BE2C (cell line): ENCODE measurements at regions not wholly inside any gene's neighbourhood (a gene's known extent, or its start where the extent isn't known, plus 50 kb on each side); places are given as distances from the start of the nearest gene placed in this dataset.

Source experiments
- DNase-seq: peaks from one replicate; pipeline ENCODE4 v3.0.0-alpha.2; 2020
- H3K27me3 ChIP-seq: fragments of 250-450 bp; sonication (Bioruptor Pico); 2 replicates; pipeline ENCODE4 v1.5.1; 2020; ENCODE audit warnings: mild to moderate bottlenecking
- H3K36me3 ChIP-seq: fragments of 250-450 bp; sonication (Bioruptor Pico); 2 replicates; pipeline ENCODE4 v1.5.1; 2020; ENCODE audit warnings: mild to moderate bottlenecking
- H3K4me1 ChIP-seq: fragments of 250-450 bp; sonication (Bioruptor Pico); 2 replicates; pipeline ENCODE4 v1.5.1; 2020
- H3K4me3 ChIP-seq: 2 replicates; pipeline ENCODE4 v1.5.1; 2011; ENCODE audit warnings: low read depth, low read length
- H3K9me3 ChIP-seq: fragments of 250-450 bp; sonication (Bioruptor Pico); 2 replicates; pipeline ENCODE4 v1.5.1; 2020
- TF ChIP-seq, protein P1 (sequence below): IDR thresholded peaks from 2 replicates; pipeline ENCODE4 v1.5.1; 2012; ENCODE audit warnings: mild to moderate bottlenecking, low read depth, low read length

DNA sequence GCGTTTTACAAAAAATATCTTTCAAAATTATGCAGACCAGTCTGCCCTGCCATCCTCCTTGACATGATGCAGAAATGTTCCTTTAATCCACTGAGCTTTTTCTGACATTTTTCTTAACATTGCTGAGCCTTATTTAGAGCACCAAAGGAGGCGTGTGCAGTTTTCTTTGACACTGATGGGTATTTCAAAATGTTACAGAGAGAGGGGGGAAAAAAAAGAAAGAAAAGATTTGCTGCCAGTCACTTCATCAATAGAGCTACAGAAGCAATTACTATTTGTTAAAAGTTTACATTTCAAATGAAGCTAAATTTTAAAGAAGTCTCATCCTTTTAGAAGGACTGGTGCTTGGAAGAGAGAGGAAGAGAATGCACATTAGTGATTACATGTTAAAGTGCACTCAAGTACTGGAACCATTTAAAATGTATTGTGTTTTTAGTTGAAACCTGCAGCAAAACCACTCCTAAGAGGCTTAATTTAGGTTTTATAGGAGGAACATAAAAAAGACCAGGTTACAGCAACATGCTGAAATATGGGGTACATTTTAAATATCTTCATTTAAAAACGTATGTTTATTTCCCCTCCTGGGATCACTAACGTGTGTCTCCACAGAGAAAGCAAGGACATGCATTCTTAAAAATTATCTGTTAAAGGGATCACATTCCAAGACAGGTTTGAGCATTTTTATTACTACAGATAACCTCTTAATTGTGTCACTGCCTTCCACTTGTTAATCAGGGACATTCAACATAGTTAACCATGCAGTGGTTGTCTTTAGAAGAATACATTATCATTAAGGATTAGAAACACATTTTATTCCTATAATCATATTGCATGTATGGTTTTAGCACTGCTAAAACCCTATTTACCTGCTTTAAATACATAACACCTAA is 258.4 kb downstream of the MEIS1 start:
- TF ChIP-seq, protein P1, sequence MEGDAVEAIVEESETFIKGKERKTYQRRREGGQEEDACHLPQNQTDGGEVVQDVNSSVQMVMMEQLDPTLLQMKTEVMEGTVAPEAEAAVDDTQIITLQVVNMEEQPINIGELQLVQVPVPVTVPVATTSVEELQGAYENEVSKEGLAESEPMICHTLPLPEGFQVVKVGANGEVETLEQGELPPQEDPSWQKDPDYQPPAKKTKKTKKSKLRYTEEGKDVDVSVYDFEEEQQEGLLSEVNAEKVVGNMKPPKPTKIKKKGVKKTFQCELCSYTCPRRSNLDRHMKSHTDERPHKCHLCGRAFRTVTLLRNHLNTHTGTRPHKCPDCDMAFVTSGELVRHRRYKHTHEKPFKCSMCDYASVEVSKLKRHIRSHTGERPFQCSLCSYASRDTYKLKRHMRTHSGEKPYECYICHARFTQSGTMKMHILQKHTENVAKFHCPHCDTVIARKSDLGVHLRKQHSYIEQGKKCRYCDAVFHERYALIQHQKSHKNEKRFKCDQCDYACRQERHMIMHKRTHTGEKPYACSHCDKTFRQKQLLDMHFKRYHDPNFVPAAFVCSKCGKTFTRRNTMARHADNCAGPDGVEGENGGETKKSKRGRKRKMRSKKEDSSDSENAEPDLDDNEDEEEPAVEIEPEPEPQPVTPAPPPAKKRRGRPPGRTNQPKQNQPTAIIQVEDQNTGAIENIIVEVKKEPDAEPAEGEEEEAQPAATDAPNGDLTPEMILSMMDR: no peak
- no peaks in the 10 kb centered on the region for H3K27me3 ChIP-seq
- no peaks in the 10 kb centered on the region for H3K36me3 ChIP-seq
- no peak for DNase-seq
- H3K9me3 ChIP-seq: no peaks in the 10 kb centered on the region
- no peak overlapping the region for H3K4me3 ChIP-seq
- no peaks in the 10 kb centered on the region for H3K4me1 ChIP-seq

GRCh38 chr2:66694087-66694860 is 259.3 kb downstream of the MEIS1 start:
- DNase-seq: no peak
- H3K4me3 ChIP-seq: no peak overlapping the region
- no peaks in the 10 kb centered on the region for H3K36me3 ChIP-seq

GRCh38 chr2:66695226-66695735 is 260.4 kb downstream of the MEIS1 start:
- Histone ChIP-seq H3K27me3 (no peaks in the 10 kb centered on the region), H3K36me3 (no peaks in the 10 kb centered on the region), H3K4me3 (no peak overlapping the region), H3K4me1 (0 out of 2 replicates have a peak, but pooled peaks cover 5% of the 10 kb centered on the region), H3K9me3 (no peaks in the 10 kb centered on the region)
- TF ChIP-seq, protein P1: no peak
- DNase-seq: no peak

More at GRCh38 chr2:66694087-66694860, 259.3 kb downstream of the MEIS1 start:
- TF ChIP-seq, protein P1: no peak
- H3K4me1 ChIP-seq: no peaks in the 10 kb centered on the region
- no peaks in the 10 kb centered on the region for H3K9me3 ChIP-seq
- H3K27me3 ChIP-seq: no peaks in the 10 kb centered on the region

GRCh38 chr2:66696374-66696773 is 261.4 kb downstream of the MEIS1 start:
- TF ChIP-seq, protein P1: no peak
- no peaks in the 10 kb centered on the region for H3K36me3 ChIP-seq
- H3K9me3 ChIP-seq: no peaks in the 10 kb centered on the region
- H3K27me3 ChIP-seq: no peaks in the 10 kb centered on the region
- DNase-seq: no peak
- 0 out of 2 replicates have a peak, but pooled peaks cover 5% of the 10 kb centered on the region for H3K4me1 ChIP-seq
- no peak overlapping the region for H3K4me3 ChIP-seq

- Histone ChIP-seq H3K4me1 (0 out of 2 replicates have a peak, but pooled peaks cover 5% of the 10 kb centered on the region), H3K4me3 (no peak overlapping the region), H3K27me3 (no peaks in the 10 kb centered on the region), H3K36me3 (no peaks in the 10 kb centered on the region), H3K9me3 (no peaks in the 10 kb centered on the region)
- TF ChIP-seq, protein P1: no peak
- no peak for DNase-seq
Observed at GRCh38 chr2:66696886-66697285, 262.0 kb downstream of the MEIS1 start.
